Mesendoderm (in vitro differentiated cells): ENCODE measurements at regions not wholly inside any gene's neighbourhood (a gene's known extent, or its start where the extent isn't known, plus 50 kb on each side); places are given as distances from the start of the nearest gene placed in this dataset.

Experiments
- DNase-seq: peaks from one replicate; pipeline ENCODE4 v3.0.0; 2013
- H2AK5ac ChIP-seq: 2 replicates; pipeline ENCODE4 v1.6.1; 2013; ENCODE audit warnings: low read length, inconsistent platforms
- H2BK120ac ChIP-seq: 2 replicates; pipeline ENCODE4 v1.6.1; 2013; ENCODE audit warnings: low read depth, mild to moderate bottlenecking, low read length, moderate library complexity, mixed read lengths
- H2BK15ac ChIP-seq: replicated peaks from 2 replicates; pipeline ENCODE4 v1.6.1; 2013; ENCODE audit warnings: low read depth, mild to moderate bottlenecking, moderate library complexity
- H2BK5ac ChIP-seq: 2 replicates; pipeline ENCODE4 v1.6.1; 2013; ENCODE audit warnings: low read length, inconsistent platforms
- H3K18ac ChIP-seq: 2 replicates; pipeline ENCODE4 v1.6.1; 2013; ENCODE audit warnings: mild to moderate bottlenecking, low read length, mixed read lengths
- H3K23ac ChIP-seq: one replicate; pipeline ENCODE4 v1.6.1; 2013; ENCODE audit warnings: low read length
- H3K27ac ChIP-seq: 2 replicates; pipeline ENCODE4 v1.5.1; 2013; ENCODE audit warnings: low read depth, mild to moderate bottlenecking, inconsistent platforms, low read length, moderate library complexity
- H3K27me3 ChIP-seq: 2 replicates; pipeline ENCODE4 v1.6.1; 2013; ENCODE audit warnings: low read length, control low read depth, mild to moderate bottlenecking, inconsistent platforms; ENCODE audit not compliant: insufficient read depth, poor library complexity
- H3K36me3 ChIP-seq: 2 replicates; pipeline ENCODE4 v1.6.1; 2013; ENCODE audit warnings: low read length, inconsistent platforms; ENCODE audit not compliant: control insufficient read depth, insufficient read depth
- H3K4ac ChIP-seq: one replicate; pipeline ENCODE4 v1.6.1; 2013; ENCODE audit warnings: low read depth, mild to moderate bottlenecking, low read length, moderate library complexity
- H3K4me1 ChIP-seq: 2 replicates; pipeline ENCODE4 v1.6.1; 2013; ENCODE audit warnings: low read depth, low read length, inconsistent platforms; ENCODE audit not compliant: control insufficient read depth
- H3K4me2 ChIP-seq: 2 replicates; pipeline ENCODE4 v1.6.1; 2013; ENCODE audit warnings: low read length
- H3K4me3 ChIP-seq: 2 replicates; pipeline ENCODE4 v1.5.1; 2013; ENCODE audit warnings: mild to moderate bottlenecking, low read length
- H3K56ac ChIP-seq: one replicate; pipeline ENCODE4 v1.6.1; 2013; ENCODE audit warnings: low read length
- H3K79me1 ChIP-seq: 2 replicates; pipeline ENCODE4 v1.6.1; 2013; ENCODE audit warnings: low read length, inconsistent platforms
- H3K79me2 ChIP-seq: 2 replicates; pipeline ENCODE4 v1.6.1; 2013; ENCODE audit warnings: mild to moderate bottlenecking, low read length; ENCODE audit not compliant: control insufficient read depth, insufficient read depth
- H3K9ac ChIP-seq: 2 replicates; pipeline ENCODE4 v1.6.1; 2013; ENCODE audit warnings: low read length, inconsistent platforms
- H4K5ac ChIP-seq: one replicate; pipeline ENCODE4 v1.6.1; 2013; ENCODE audit warnings: low read length
- H4K8ac ChIP-seq: one replicate; pipeline ENCODE4 v1.6.1; 2013; ENCODE audit warnings: low read depth, mild to moderate bottlenecking, control low read depth, low read length, moderate library complexity
- WGBS: extraction: QIAGEN DNeasy Blood & Tissue Kit; methylation state at CpG from one replicate; pipeline ENCODE4 v1.1.7; 2013; ENCODE audit warnings: low lambda C conversion rate, missing lambda C conversion rate; ENCODE audit not compliant: insufficient coverage; ENCODE audit errors: extremely low coverage; 5-methylcytosine and 5-hydroxymethylcytosine counted together

DNA sequence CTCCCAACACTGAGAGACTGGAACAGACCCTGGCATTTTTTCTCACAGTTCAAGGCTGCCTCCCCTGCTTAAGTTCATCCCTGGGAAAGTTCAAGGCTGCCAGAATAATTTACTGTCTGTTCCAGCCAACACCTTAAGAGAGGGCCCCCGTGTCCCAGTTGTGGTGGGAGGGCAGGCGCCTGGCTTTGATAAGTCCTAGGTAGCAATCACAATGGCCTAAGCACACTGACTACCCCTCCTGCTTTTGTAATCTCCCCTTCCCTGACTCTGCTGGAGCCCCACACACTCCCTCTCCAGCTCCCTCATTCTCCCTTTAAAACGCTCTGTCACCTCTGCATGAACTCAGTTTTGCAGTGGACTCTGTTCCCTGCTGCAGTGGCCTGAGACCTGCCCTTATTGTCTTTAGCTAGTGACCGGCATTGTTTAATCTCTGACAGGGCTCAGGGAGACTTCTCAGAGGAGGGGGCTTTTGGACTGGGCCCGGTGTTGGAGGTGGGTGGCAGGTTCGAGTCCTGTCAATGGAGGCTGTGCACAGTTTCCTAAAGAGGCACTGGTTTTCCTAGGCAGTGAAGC lies 507.2 kb downstream of the TBC1D22A start:
- Histone ChIP-seq H3K36me3 (no peaks in the 10 kb centered on the region), H2BK120ac (no peak overlapping the region), H3K27me3 (no peaks in the 10 kb centered on the region), H3K4me1 (no peaks in the 10 kb centered on the region), H3K56ac (no peak overlapping the region), H3K4ac (no peak overlapping the region), H3K79me2 (no peaks in the 10 kb centered on the region), H3K18ac (no peak overlapping the region), H3K79me1 (no peaks in the 10 kb centered on the region), H3K23ac (no peak overlapping the region), H2BK5ac (no peak overlapping the region), H2BK15ac (no peak overlapping the region), H3K27ac (no peak overlapping the region), H3K9ac (no peak overlapping the region), H3K4me2 (no peak overlapping the region), H3K4me3 (no peak overlapping the region), H4K8ac (no peak overlapping the region), H4K5ac (no peak overlapping the region), H2AK5ac (no peak overlapping the region)
- no peak for DNase-seq
- WGBS = no CpG with 5 or more reads among the region's 6 CpGs

DNA sequence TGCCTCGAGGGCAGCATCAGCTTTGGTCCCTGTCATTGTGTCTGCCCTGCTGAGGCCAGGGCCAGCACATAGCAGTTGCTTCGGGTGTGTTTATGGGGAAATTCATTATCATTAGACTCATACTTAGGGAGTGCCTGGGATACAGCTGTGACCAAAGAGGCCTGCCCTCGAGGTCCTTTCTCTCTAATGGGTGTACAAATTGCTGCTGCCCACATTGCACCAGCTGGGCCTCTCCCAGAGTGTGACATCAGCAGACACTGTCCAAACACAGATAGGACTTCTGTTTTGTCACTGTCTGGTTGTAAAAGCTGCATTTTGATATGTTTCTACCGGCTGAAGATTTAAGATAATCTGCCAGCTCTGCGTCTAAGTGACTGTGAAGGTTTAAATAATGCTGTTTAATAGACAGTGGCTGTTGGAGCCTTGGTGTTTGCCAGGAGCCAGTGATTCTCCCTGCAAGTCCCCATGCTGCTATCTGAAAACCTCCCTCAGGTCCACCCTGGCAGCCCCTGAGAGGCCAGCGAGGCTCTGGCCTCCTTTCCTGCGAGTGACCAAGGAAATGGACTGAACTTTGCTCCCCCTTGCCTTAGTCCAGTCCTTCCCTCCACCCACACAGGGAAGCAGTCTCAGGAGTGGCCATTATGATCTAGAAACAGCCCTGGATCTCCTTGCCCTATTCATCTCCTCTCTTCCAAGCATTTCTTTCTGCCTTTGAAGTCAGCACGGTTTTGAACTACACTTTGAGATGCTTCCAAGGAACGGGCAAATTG lies 505.2 kb downstream of the TBC1D22A start:
- Histone ChIP-seq H3K79me1 (no peaks in the 10 kb centered on the region), H3K4me3 (peak overlapping the region; percentile 15), H3K36me3 (no peaks in the 10 kb centered on the region), H4K8ac (no peak overlapping the region), H2BK5ac (no peak overlapping the region), H2AK5ac (no peak overlapping the region), H3K9ac (no peak overlapping the region), H3K79me2 (no peaks in the 10 kb centered on the region), H2BK120ac (no peak overlapping the region), H3K23ac (no peak overlapping the region), H2BK15ac (no peak overlapping the region), H4K5ac (no peak overlapping the region), H3K27me3 (no peaks in the 10 kb centered on the region), H3K4me1 (no peaks in the 10 kb centered on the region), H3K27ac (no peak overlapping the region), H3K56ac (no peak overlapping the region), H3K4ac (no peak overlapping the region), H3K4me2 (no peak overlapping the region), H3K18ac (no peak overlapping the region)
- DNase-seq = no peak
- no CpG with 5 or more reads among the region's 9 CpGs for WGBS

DNA sequence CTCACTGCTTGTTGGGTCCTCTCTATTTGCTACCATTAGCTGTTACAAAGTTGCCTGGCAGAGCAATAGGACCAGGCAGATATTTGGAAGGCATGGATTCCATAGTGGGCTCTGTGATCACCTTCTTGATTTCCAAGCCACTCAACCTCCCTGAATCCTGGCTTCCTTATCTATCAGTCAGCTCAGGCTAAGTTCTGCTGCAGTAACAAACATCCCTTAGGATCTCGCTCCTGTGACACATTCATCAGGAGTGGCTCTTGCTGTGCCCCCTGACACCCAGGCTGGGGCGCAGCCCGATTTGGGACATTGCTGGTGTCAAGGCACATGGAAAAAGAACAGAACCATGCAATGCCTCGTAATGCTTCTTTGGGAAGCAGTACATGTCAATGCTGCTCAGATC lies 503.9 kb downstream of the TBC1D22A start:
- Histone ChIP-seq H3K4me3 (no peak overlapping the region), H2BK5ac (no peak overlapping the region), H3K27me3 (no peaks in the 10 kb centered on the region), H2BK120ac (no peak overlapping the region), H3K4ac (no peak overlapping the region), H4K8ac (no peak overlapping the region), H3K79me1 (no peaks in the 10 kb centered on the region), H3K4me2 (no peak overlapping the region), H3K36me3 (no peaks in the 10 kb centered on the region), H3K9ac (no peak overlapping the region), H2BK15ac (no peak overlapping the region), H3K79me2 (no peaks in the 10 kb centered on the region), H3K18ac (no peak overlapping the region), H3K23ac (no peak overlapping the region), H4K5ac (no peak overlapping the region), H3K4me1 (no peaks in the 10 kb centered on the region), H3K27ac (no peak overlapping the region), H3K56ac (no peak overlapping the region), H2AK5ac (no peak overlapping the region)
- WGBS = no CpG with 5 or more reads among the region's 4 CpGs
- no peak for DNase-seq

DNA sequence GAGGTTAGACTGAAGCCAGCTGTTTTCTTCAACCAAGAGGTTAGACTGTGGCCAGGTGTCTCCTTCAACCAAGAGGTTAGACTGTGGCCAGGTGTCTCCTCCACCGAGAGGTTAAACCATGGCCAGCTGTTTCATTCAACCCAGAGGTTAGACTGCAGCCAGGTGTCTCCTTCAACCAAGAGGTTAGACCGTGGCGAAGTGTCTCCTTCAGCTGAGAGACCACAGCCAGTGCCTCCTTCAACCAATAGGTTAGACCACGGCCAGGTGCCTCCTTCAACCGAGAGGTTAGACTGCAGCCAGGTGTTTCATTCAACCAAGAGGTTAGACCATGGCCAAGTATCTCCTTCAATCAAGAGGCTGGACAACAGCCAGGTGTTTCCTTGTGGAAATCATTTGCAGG lies 498.1 kb downstream of the TBC1D22A start:
- Histone ChIP-seq H3K9ac (no peak overlapping the region), H3K79me1 (no peaks in the 10 kb centered on the region), H3K4me2 (no peak overlapping the region), H4K5ac (no peak overlapping the region), H3K79me2 (no peaks in the 10 kb centered on the region), H2BK120ac (no peak overlapping the region), H3K23ac (no peak overlapping the region), H3K27me3 (no peaks in the 10 kb centered on the region), H2AK5ac (no peak overlapping the region), H3K56ac (no peak overlapping the region), H3K4ac (no peak overlapping the region), H3K4me3 (no peak overlapping the region), H3K27ac (no peak overlapping the region), H3K36me3 (no peaks in the 10 kb centered on the region), H2BK5ac (no peak overlapping the region), H2BK15ac (no peak overlapping the region), H3K4me1 (no peaks in the 10 kb centered on the region), H4K8ac (no peak overlapping the region), H3K18ac (no peak overlapping the region)
- no peak for DNase-seq
- WGBS = no CpG with 5 or more reads among the region's 5 CpGs

DNA sequence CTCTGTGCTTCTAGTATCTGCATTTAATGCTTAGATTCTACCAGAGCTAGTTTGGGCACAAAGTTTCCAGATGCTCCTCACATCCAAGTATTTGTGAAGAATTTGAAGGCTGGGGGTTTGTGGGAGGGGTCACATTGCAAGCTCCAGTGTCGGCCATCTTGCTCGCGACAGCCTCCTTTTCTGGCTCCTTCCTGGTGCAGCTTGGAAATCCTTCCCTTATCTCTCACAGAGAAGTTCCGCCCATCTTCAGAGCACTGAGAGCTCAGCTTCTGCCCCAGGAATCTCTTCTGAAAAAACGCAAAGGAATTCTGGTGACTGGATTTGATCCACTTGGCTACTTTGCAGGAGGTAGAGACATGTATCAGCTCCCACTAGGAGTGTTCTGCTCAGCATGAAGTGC lies 497.5 kb downstream of the TBC1D22A start:
- Histone ChIP-seq H3K27me3 (no peaks in the 10 kb centered on the region), H3K4me1 (no peaks in the 10 kb centered on the region), H2BK5ac (no peak overlapping the region), H3K79me1 (no peaks in the 10 kb centered on the region), H4K8ac (no peak overlapping the region), H3K23ac (no peak overlapping the region), H3K18ac (no peak overlapping the region), H3K4me2 (no peak overlapping the region), H3K56ac (no peak overlapping the region), H3K4me3 (no peak overlapping the region), H3K27ac (no peak overlapping the region), H3K36me3 (no peaks in the 10 kb centered on the region), H3K4ac (no peak overlapping the region), H2BK15ac (no peak overlapping the region), H2BK120ac (no peak overlapping the region), H3K9ac (no peak overlapping the region), H2AK5ac (no peak overlapping the region), H3K79me2 (no peaks in the 10 kb centered on the region), H4K5ac (no peak overlapping the region)
- no CpG with 5 or more reads among the region's 5 CpGs for WGBS
- no peak for DNase-seq

DNA sequence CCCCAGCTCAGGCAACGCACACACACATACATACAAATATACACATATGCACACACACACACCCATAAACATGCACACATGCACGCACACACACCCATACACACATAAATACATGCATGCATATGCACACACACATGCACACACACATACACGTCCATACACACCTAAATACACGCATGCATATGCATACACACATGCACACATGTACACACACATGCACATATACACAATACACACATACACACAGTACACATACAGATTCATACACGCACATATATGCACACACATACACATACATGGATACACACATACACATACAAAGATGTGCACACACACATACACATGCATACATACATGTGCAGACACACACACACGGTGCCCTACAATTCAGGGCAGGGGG lies 496.6 kb downstream of the TBC1D22A start:
- Histone ChIP-seq H2AK5ac (no peak overlapping the region), H3K79me1 (no peaks in the 10 kb centered on the region), H3K36me3 (no peaks in the 10 kb centered on the region), H3K4me1 (no peaks in the 10 kb centered on the region), H2BK5ac (no peak overlapping the region), H4K5ac (no peak overlapping the region), H3K23ac (no peak overlapping the region), H3K9ac (no peak overlapping the region), H3K27me3 (no peaks in the 10 kb centered on the region), H3K79me2 (no peaks in the 10 kb centered on the region), H3K56ac (no peak overlapping the region), H3K4me2 (no peak overlapping the region), H3K4me3 (no peak overlapping the region), H2BK15ac (no peak overlapping the region), H3K4ac (no peak overlapping the region), H3K18ac (no peak overlapping the region), H4K8ac (no peak overlapping the region), H3K27ac (no peak overlapping the region), H2BK120ac (no peak overlapping the region)
- no CpG with 5 or more reads among the region's 6 CpGs for WGBS
- DNase-seq = no peak
